NCI-H2029 treated with DMSO at 0.1 percent for 48 hours (cell line): ENCODE measurements at regions not wholly inside any gene's neighbourhood (a gene's known extent, or its start where the extent isn't known, plus 50 kb on each side); places are given as distances from the start of the nearest gene placed in this dataset.
A peak's percentile ranks its signal among the peaks of the same experiment; 100 is the strongest.
"Not testable (repeated sequence)": the region's sequence is repeated elsewhere in the genome, so short reads cannot be mapped to it uniquely, and the experiment has no call there.

Experiments used
- DNase-seq: peaks from one replicate; lab custom pipeline; 2025; lab: John Stamatoyannopoulos, UW

GRCh38 chr12:75798136-75798926 lies 233.2 kb downstream of the PHLDA1 start:
- no peak for DNase-seq

GRCh38 chr12:75795125-75795524 lies 236.5 kb downstream of the PHLDA1 start:
- DNase-seq = no peak

- no peak for DNase-seq
Observed at GRCh38 chr12:75792687-75793086, 238.9 kb downstream of the PHLDA1 start.

GRCh38 chr12:75790219-75790618 lies 241.4 kb downstream of the PHLDA1 start:
- no peak for DNase-seq

GRCh38 chr12:75787146-75787545 lies 244.4 kb downstream of the PHLDA1 start:
- not testable (repeated sequence) for DNase-seq

GRCh38 chr12:75786070-75786469 lies 245.5 kb downstream of the PHLDA1 start:
- DNase-seq = no peak

GRCh38 chr12:75784591-75784990 lies 247.0 kb downstream of the PHLDA1 start:
- DNase-seq = peak; percentile 95

- DNase-seq = no peak
Observed at GRCh38 chr12:75783093-75783877, 248.3 kb downstream of the PHLDA1 start.

GRCh38 chr12:75782069-75782581 lies 249.5 kb downstream of the PHLDA1 start:
- no peak for DNase-seq

- no peak for DNase-seq
Observed at GRCh38 chr12:75781532-75782046, 250.0 kb downstream of the PHLDA1 start.

GRCh38 chr12:75779891-75780496 lies 251.6 kb downstream of the PHLDA1 start:
- no peak for DNase-seq

GRCh38 chr12:75774261-75775052 lies 257.1 kb downstream of the PHLDA1 start:
- DNase-seq = no peak

GRCh38 chr12:75773377-75773776 lies 258.2 kb downstream of the PHLDA1 start:
- DNase-seq = no peak

- no peak for DNase-seq
Observed at GRCh38 chr12:75771023-75771422, 259.6 kb upstream of the KRR1 start.

- no peak for DNase-seq
Observed at GRCh38 chr12:75767957-75768356, 256.5 kb upstream of the KRR1 start.

- no peak for DNase-seq
Observed at GRCh38 chr12:75766263-75767160, 255.1 kb upstream of the KRR1 start.

- no peak for DNase-seq
Observed at GRCh38 chr12:75765170-75766059, 254.0 kb upstream of the KRR1 start.

GRCh38 chr12:75764091-75764841 lies 252.9 kb upstream of the KRR1 start:
- DNase-seq = no peak
